SK-N-MC (cell line): ENCODE measurements at regions not wholly inside any gene's neighbourhood (a gene's known extent, or its start where the extent isn't known, plus 50 kb on each side); places are given as distances from the start of the nearest gene placed in this dataset.

Experiments used
- DNase-seq: peaks from one replicate; pipeline ENCODE4 v3.0.0-alpha.2; 2011; ENCODE audit warnings: low read depth, low spot score
- H3K27ac ChIP-seq: fragments of 200-600 bp; sonication (generic); 2 replicates; pipeline ENCODE4 v1.5.1; 2016; ENCODE audit warnings: mixed run types
- H3K36me3 ChIP-seq: fragments of 200-600 bp; sonication (generic); 2 replicates; pipeline ENCODE4 v1.6.1; 2017; ENCODE audit warnings: antibody characterized with exemption, low read length, mixed read lengths; ENCODE audit not compliant: insufficient read depth
- H3K4me3 ChIP-seq: fragments of 200-600 bp; sonication (generic); 2 replicates; pipeline ENCODE4 v1.5.1; 2016
- H3K9ac ChIP-seq: fragments of 200-600 bp; sonication (generic); 2 replicates; pipeline ENCODE4 v1.8.0; 2017; ENCODE audit warnings: mixed run types, mixed read lengths; ENCODE audit not compliant: insufficient read length
- H3K9me3 ChIP-seq: fragments of 200-600 bp; sonication (generic); 2 replicates; pipeline ENCODE4 v1.6.1; 2017; ENCODE audit warnings: low read depth, mild to moderate bottlenecking, antibody characterized with exemption, low read length, moderate library complexity, mixed read lengths
- EZH2 ChIP-seq: fragments of 200-600 bp; sonication (generic); IDR thresholded peaks from one replicate; pipeline ENCODE4 v1.6.1; 2017; ENCODE audit warnings: antibody characterized with exemption
- FOXP2 ChIP-seq: optimal IDR thresholded peaks from 2 replicates; pipeline ENCODE3; 2011; ENCODE audit warnings: mild to moderate bottlenecking, moderate library complexity; ENCODE audit not compliant: insufficient read depth; ENCODE audit errors: extremely low read length, control extremely low read depth
- POLR2AphosphoS5 ChIP-seq: IDR thresholded peaks from 2 replicates; pipeline ENCODE4 v1.6.1; 2012; ENCODE audit warnings: mild to moderate bottlenecking, low read depth, low read length, borderline replicate concordance

DNA sequence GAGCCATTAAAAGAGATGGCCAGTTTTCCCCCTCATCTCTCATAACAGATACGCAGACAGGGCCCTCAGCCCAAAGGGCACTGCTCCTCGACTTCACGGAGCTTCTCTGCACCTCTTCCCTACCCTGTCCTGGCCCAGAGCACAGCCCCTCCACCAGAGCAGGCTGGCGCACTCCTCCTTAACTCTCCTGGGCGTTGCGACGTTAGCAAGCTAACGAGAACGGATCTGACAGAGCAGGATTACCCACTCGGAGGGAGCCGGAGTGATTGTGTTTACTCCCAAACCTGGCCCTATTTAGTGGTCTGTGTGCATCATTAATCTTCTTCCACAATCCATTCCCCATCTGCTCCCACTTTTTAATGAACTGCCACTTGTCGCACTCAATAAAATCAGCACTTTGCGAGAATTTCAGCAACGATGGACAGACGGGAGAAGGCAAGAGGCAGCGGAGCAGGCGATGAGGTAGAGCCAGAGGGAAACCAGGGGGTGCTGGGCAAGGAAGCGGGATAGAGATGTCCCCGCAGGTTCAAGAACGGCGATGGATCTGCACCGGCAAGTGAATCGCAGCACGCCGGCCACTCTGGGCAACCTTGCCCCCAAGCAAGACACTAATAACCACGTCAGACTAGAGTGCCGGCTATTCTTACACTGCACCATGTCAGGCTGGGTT, 159.4 kb downstream of the BUD13 start:
- TF ChIP-seq POLR2AphosphoS5 (no peak), FOXP2 (no peak), EZH2 (no peak)
- H3K36me3 ChIP-seq: no peaks in the 10 kb centered on the region
- no peak overlapping the region for H3K4me3 ChIP-seq
- no peak for DNase-seq
- H3K9me3 ChIP-seq: no peaks in the 10 kb centered on the region
- no peak overlapping the region for H3K27ac ChIP-seq
- no peak overlapping the region for H3K9ac ChIP-seq

DNA sequence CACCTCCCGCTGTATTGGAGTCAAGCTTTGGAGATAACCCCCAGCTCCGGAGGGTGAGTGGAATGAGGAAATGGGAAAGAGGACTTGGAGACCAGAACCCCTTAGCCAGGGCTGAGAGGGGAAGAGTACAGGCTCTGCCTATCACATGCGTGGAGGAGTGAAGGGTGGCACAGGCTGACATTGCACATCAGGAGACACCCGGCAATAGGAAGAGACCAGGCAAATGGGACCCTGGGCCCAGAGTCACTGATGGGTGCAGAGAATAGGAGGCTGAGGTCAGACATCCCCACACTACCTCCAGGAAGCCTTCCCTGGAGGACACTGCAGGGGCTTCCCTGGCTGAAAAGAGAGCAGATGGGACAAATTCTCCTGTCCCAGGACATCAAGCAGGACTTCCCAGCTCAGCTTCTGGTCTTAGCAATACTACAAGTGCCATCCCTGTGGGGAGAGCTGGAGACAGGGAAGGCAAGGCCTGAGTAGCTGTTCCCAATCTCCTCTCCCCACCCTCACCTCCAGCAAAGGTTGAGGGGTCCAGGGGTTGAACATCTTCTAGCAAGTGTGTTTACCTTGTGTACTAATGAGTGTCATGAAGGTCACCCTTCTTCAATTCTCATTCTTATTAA, 160.7 kb downstream of the BUD13 start:
- TF ChIP-seq FOXP2 (no peak), EZH2 (no peak), POLR2AphosphoS5 (no peak)
- H3K9ac ChIP-seq: no peak overlapping the region
- no peak overlapping the region for H3K4me3 ChIP-seq
- DNase-seq: no peak
- no peak overlapping the region for H3K27ac ChIP-seq
- no peaks in the 10 kb centered on the region for H3K9me3 ChIP-seq
- no peaks in the 10 kb centered on the region for H3K36me3 ChIP-seq

DNA sequence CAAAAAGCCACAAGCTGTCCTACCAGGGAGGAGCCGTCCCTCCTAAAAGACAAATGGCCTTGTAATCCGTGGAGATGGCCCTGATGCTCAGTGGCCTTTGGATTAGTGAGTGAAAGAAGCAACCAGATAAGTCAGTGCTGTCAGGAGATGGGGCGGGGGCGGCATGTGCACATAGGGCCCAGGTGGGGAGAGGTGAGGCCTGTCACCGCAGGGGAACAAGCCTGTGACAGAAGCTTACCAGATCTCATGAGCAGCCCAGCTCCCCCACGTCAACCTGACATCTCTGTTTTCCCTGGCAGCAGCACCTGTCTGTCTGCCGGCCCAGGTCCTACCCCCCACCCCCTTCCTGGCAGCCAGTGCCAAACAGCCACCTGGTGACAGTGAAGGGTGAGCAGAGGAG, 162.6 kb downstream of the BUD13 start:
- no peak overlapping the region for H3K4me3 ChIP-seq

DNA sequence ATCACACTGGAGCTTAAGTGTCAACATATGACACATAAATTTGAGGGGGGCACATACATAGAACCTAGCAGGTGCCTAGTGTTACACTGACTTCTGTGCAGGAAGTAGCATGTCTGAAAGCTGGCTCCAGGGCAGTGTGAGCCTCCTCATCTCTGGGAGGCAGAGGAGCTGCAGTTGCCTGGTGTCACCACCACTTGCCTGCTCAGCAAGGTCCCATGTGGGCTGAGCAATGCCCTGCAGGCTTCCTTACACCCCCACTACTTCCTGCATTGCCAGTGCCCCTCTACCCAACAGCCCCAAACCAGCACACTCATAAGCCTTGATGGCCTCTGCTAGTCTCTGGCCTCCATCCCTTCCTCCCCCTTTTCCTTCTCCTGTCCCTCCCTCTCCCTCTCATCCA, 165.8 kb downstream of the BUD13 start:
- no peaks in the 10 kb centered on the region for H3K9me3 ChIP-seq
- DNase-seq: no peak
- TF ChIP-seq POLR2AphosphoS5 (no peak), FOXP2 (no peak), EZH2 (no peak)
- no peak overlapping the region for H3K9ac ChIP-seq
- H3K4me3 ChIP-seq: no peak overlapping the region
- no peaks in the 10 kb centered on the region for H3K36me3 ChIP-seq
- H3K27ac ChIP-seq: no peak overlapping the region

More for the DNA sequence above, 162.6 kb downstream of the BUD13 start:
- no peak overlapping the region for H3K27ac ChIP-seq
- no peaks in the 10 kb centered on the region for H3K36me3 ChIP-seq
- TF ChIP-seq POLR2AphosphoS5 (no peak), EZH2 (no peak), FOXP2 (no peak)
- no peaks in the 10 kb centered on the region for H3K9me3 ChIP-seq
- no peak for DNase-seq
- no peak overlapping the region for H3K9ac ChIP-seq

DNA sequence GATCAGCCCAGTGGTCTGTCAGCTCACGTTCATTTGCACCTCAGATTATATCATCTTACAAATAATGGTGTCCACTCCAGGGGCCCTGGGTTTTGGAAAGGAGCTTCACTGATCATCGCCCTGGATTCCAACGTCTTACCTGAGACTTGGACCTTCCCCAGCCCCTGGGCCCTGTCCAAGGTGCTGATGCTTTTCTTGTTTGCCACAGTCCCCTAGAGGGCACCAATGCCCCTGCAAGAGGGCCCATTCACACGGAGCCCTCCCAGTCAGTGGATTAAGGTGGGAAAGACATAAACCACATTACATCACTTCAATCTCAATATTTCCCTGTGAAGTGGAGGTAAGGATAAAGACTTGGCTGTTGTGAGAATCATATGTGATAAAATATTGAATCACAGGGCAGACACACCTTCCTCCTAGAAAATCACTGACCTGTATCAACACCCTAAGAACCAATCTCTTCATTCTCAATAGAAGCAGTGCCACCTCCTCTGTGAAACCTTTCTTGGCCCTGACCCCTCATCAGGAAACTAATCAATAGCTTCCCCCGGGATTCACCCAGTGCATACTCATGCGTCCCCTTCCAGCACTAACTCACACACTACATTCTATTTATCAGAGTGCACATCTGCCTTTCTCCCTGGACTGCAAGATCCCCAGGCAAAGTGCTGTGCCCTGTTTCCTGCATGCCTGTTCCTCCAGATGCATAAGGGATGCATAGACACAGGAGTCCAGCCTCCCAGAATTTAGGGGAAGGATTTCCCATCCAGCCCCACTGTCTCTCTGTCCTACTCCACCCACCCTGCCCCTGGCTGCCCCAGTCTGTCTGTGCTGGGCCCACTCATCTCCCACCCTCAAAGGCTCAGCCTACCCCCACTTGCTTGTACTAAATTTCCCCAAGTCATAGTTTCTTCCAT, 167.0 kb downstream of the BUD13 start:
- no peak overlapping the region for H3K27ac ChIP-seq
- no peak overlapping the region for H3K9ac ChIP-seq
- TF ChIP-seq POLR2AphosphoS5 (no peak), FOXP2 (no peak), EZH2 (no peak)
- DNase-seq: peak; percentile 3
- no peaks in the 10 kb centered on the region for H3K9me3 ChIP-seq
- no peak overlapping the region for H3K4me3 ChIP-seq
- no peaks in the 10 kb centered on the region for H3K36me3 ChIP-seq

DNA sequence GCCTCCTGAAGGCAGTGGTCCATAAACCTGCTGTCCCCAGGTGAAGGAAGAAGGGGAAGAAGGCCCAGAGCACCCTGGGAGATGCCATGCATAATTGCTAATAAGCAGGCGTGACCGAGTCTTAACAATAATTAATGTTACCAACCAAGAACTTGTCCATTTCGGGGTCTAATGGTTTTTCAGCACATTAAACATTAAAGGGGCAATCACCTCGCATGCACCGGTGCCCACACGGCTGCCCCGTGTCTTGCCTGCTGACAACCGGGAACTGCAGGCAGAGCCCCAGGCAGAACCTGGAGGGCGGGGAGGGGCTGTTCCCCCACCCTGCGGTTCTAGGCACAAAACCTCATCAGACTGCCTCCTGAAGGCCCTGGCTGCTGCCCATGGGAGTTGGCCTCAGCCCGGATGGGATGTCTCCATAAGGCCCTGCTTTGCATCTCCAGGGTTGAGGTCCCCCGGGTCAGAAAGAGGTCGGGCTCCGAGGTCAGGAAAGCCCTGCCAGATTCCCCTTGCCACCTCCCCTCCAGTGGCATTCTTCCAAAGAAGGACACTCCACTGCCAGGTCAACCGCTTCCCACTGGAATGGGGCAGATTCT, 169.0 kb downstream of the BUD13 start:
- no peak overlapping the region for H3K27ac ChIP-seq
- TF ChIP-seq POLR2AphosphoS5 (no peak), EZH2 (no peak), FOXP2 (no peak)
- DNase-seq: no peak
- no peak overlapping the region for H3K4me3 ChIP-seq
- no peaks in the 10 kb centered on the region for H3K9me3 ChIP-seq
- no peak overlapping the region for H3K9ac ChIP-seq
- H3K36me3 ChIP-seq: no peaks in the 10 kb centered on the region

DNA sequence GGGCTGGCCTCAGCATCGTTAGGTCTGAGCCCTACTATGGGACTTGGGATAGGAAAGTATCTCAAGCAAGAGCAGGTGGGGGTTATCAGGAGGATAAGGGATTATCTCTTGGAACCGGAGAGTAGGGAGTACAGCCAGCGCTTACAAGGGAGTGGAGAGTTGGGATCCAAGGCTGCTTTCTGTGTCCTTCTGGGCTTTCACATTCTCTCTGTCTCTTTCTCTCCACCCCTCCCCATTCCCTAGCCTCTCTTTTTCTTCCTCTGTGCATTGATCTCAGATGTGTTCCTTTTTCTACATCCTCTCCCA, 170.2 kb downstream of the BUD13 start:
- DNase-seq: no peak
- H3K27ac ChIP-seq: no peak overlapping the region

More for the DNA sequence above, 170.2 kb downstream of the BUD13 start:
- H3K36me3 ChIP-seq: no peaks in the 10 kb centered on the region
- no peak for TF ChIP-seq EZH2
- TF ChIP-seq POLR2AphosphoS5: no peak
- H3K9me3 ChIP-seq: no peaks in the 10 kb centered on the region
- no peak overlapping the region for H3K4me3 ChIP-seq
- H3K9ac ChIP-seq: no peak overlapping the region
